ENCODE measurements at regions not wholly inside any gene's neighbourhood (a gene's known extent, or its start where the extent isn't known, plus 50 kb on each side); places are given as distances from the start of the nearest gene placed in this dataset.

- H3K36me3 ChIP-seq (ENCODE audit: control insufficient read depth in 2 of 2, extremely low read depth in 1 of 2, insufficient read depth in 1 of 2, low read length in 1 of 2), result no peaks in the 10 kb centered on the region
- Mint-ChIP-seq H3K36me3 (no peaks in the 10 kb centered on the region), H3K27me3 (peaks cover 8 to 13% of the 10 kb centered on the region in 2 donors), H3K4me1 (no peaks in the 10 kb centered on the region), H3K4me3 (no peak overlapping the region), H3K9me3 (peaks cover 6 to 11% (median 9%) of the 10 kb centered on the region in 3 donors), H3K27ac (no peak overlapping the region)
- no peaks in the 10 kb centered on the region for H3K27me3 ChIP-seq (replicated peaks in 1 of 2; ENCODE audit: control insufficient read depth in 2 of 2, extremely low read depth in 1 of 2, insufficient read depth in 2 of 2, low read length in 1 of 2)
- DNase-seq (no peak), ATAC-seq (replicated peaks in 1 of 4) (no peak)
- peaks cover 3% of the 10 kb centered on the region for H3K9me3 ChIP-seq
- no peak overlapping the region for H3K4me3 ChIP-seq (ENCODE audit: control insufficient read depth in 1 of 2, extremely low read depth in 1 of 2, low read length in 1 of 2)
- H3K4me1 ChIP-seq (ENCODE audit: control insufficient read depth in 1 of 2, extremely low read depth in 1 of 2, insufficient read depth in 2 of 2, low read length in 2 of 2), result no peaks in the 10 kb centered on the region
- WGBS (ENCODE audit: insufficient coverage), result 83% methylated on average over 2 of the region's 3 CpGs
- ChIA-PET POLR2A (no interaction called here), CTCF (no interaction called here)
- no peak overlapping the region for H3K27ac ChIP-seq (ENCODE audit: low read length)
These were observed 438.8 kb downstream of the PMP22 start for GRCh38 chr17:14826358-14826757.

- Histone ChIP-seq H3K36me3 (ENCODE audit: control insufficient read depth in 2 of 2, extremely low read depth in 1 of 2, insufficient read depth in 1 of 2, low read length in 1 of 2) (no peaks in the 10 kb centered on the region), H3K27me3 (replicated peaks in 1 of 2; ENCODE audit: control insufficient read depth in 2 of 2, extremely low read depth in 1 of 2, insufficient read depth in 2 of 2, low read length in 1 of 2) (peaks cover 0 to 3% of the 10 kb centered on the region in 2 experiments), H3K4me1 (ENCODE audit: control insufficient read depth in 1 of 2, extremely low read depth in 1 of 2, insufficient read depth in 2 of 2, low read length in 2 of 2) (no peaks in the 10 kb centered on the region), H3K27ac (ENCODE audit: low read length) (no peak overlapping the region), H3K9me3 (no peaks in the 10 kb centered on the region), H3K4me3 (ENCODE audit: control insufficient read depth in 1 of 2, extremely low read depth in 1 of 2, low read length in 1 of 2) (no peak overlapping the region)
- Mint-ChIP-seq H3K4me1 (peaks cover 0 to 7% (median 3%) of the 10 kb centered on the region in 3 donors), H3K9me3 (peaks cover 0 to 3% (median 0%) of the 10 kb centered on the region in 3 donors), H3K27me3 (peaks cover 3 to 8% of the 10 kb centered on the region in 2 donors), H3K4me3 (no peak overlapping the region), H3K36me3 (no peaks in the 10 kb centered on the region), H3K27ac (no peak overlapping the region)
- WGBS (ENCODE audit: insufficient coverage), result no CpG with 5 or more reads among the region's 1 CpG
- ChIA-PET CTCF (no interaction called here), POLR2A (no interaction called here)
- no peak for DNase-seq
- no peak for ATAC-seq (replicated peaks in 1 of 4)
These were observed 446.7 kb downstream of the PMP22 start for GRCh38 chr17:14818469-14818868.

- Histone ChIP-seq H3K27me3 (replicated peaks in 1 of 2; ENCODE audit: control insufficient read depth in 2 of 2, extremely low read depth in 1 of 2, insufficient read depth in 2 of 2, low read length in 1 of 2) (peaks cover 0 to 3% of the 10 kb centered on the region in 2 experiments), H3K27ac (ENCODE audit: low read length) (no peak overlapping the region), H3K9me3 (no peaks in the 10 kb centered on the region), H3K4me3 (ENCODE audit: control insufficient read depth in 1 of 2, extremely low read depth in 1 of 2, low read length in 1 of 2) (no peak overlapping the region), H3K36me3 (ENCODE audit: control insufficient read depth in 2 of 2, extremely low read depth in 1 of 2, insufficient read depth in 1 of 2, low read length in 1 of 2) (no peaks in the 10 kb centered on the region), H3K4me1 (ENCODE audit: control insufficient read depth in 1 of 2, extremely low read depth in 1 of 2, insufficient read depth in 2 of 2, low read length in 2 of 2) (no peaks in the 10 kb centered on the region)
- Mint-ChIP-seq H3K27me3 (peaks cover 3 to 8% of the 10 kb centered on the region in 2 donors), H3K36me3 (no peaks in the 10 kb centered on the region), H3K4me3 (no peak overlapping the region), H3K9me3 (peaks cover 0 to 3% (median 0%) of the 10 kb centered on the region in 3 donors), H3K27ac (no peak overlapping the region), H3K4me1 (peaks cover 0 to 9% (median 3%) of the 10 kb centered on the region in 3 donors)
- no peak for ATAC-seq (replicated peaks in 1 of 4)
- no CpG with 5 or more reads among the region's 6 CpGs for WGBS (ENCODE audit: insufficient coverage)
- DNase-seq, result no peak
- POLR2A ChIA-PET, result no interaction called here
- CTCF ChIA-PET, result interaction anchor here in 1 of 2 donors (0.6 kb wide), 1 partner anchor 100 kb away, joined by 4 read pairs; no protein-coding TSS in a partner anchor
These were observed 450.0 kb downstream of the PMP22 start for GRCh38 chr17:14815079-14815478.

GRCh38 chr17:14813649-14814370, 451.3 kb downstream of the PMP22 start:
- no peak overlapping the region for H3K4me3 Mint-ChIP-seq
- ATAC-seq (replicated peaks in 1 of 4) (no peak), DNase-seq (peak in 24 of 35 experiments; percentile 2 to 34 (median 14))
- peaks cover 3 to 5% of the 10 kb centered on the region in 2 donors for H3K27me3 Mint-ChIP-seq
- peaks cover under 1% of the 10 kb centered on the region for H3K9me3 ChIP-seq
- no peaks in the 10 kb centered on the region for H3K36me3 Mint-ChIP-seq
- ChIA-PET POLR2A (no interaction called here), CTCF (no interaction called here)
- WGBS (ENCODE audit: insufficient coverage), result 27% methylated on average over 6 of the region's 18 CpGs
- H3K36me3 ChIP-seq (ENCODE audit: control insufficient read depth in 2 of 2, extremely low read depth in 1 of 2, insufficient read depth in 1 of 2, low read length in 1 of 2), result no peaks in the 10 kb centered on the region
- H3K27me3 ChIP-seq (replicated peaks in 1 of 2; ENCODE audit: control insufficient read depth in 2 of 2, extremely low read depth in 1 of 2, insufficient read depth in 2 of 2, low read length in 1 of 2), result peaks cover 0 to 3% of the 10 kb centered on the region in 2 experiments
- no peak overlapping the region for H3K27ac ChIP-seq (ENCODE audit: low read length)
- H3K9me3 Mint-ChIP-seq, result peaks cover 0 to 4% (median under 1%) of the 10 kb centered on the region in 3 donors
- H3K4me3 ChIP-seq (ENCODE audit: control insufficient read depth in 1 of 2, extremely low read depth in 1 of 2, low read length in 1 of 2), result peak overlapping the region in 1 of 2 donors; percentile 18
- H3K4me1 Mint-ChIP-seq, result peaks cover 0 to 9% (median 3%) of the 10 kb centered on the region in 3 donors
- H3K27ac Mint-ChIP-seq, result no peak overlapping the region
- H3K4me1 ChIP-seq (ENCODE audit: control insufficient read depth in 1 of 2, extremely low read depth in 1 of 2, insufficient read depth in 2 of 2, low read length in 2 of 2), result no peaks in the 10 kb centered on the region

- no peak overlapping the region for H3K27ac ChIP-seq (ENCODE audit: low read length)
- CTCF ChIA-PET, result no interaction called here
- peaks cover 0 to 1% (median 0%) of the 10 kb centered on the region in 3 donors for H3K4me1 Mint-ChIP-seq
- H3K27me3 Mint-ChIP-seq, result peaks cover 0 to 8% of the 10 kb centered on the region in 2 donors
- H3K36me3 ChIP-seq (ENCODE audit: control insufficient read depth in 2 of 2, extremely low read depth in 1 of 2, insufficient read depth in 1 of 2, low read length in 1 of 2), result no peaks in the 10 kb centered on the region
- H3K36me3 Mint-ChIP-seq, result no peaks in the 10 kb centered on the region
- H3K27ac Mint-ChIP-seq, result no peak overlapping the region
- DNase-seq, result no peak
- POLR2A ChIA-PET, result no interaction called here
- peaks cover 3% of the 10 kb centered on the region for H3K9me3 ChIP-seq
- H3K27me3 ChIP-seq (replicated peaks in 1 of 2; ENCODE audit: control insufficient read depth in 2 of 2, extremely low read depth in 1 of 2, insufficient read depth in 2 of 2, low read length in 1 of 2), result peaks cover 0 to 2% of the 10 kb centered on the region in 2 experiments
- no peak for ATAC-seq (replicated peaks in 1 of 4)
- no peak overlapping the region for H3K4me3 ChIP-seq (ENCODE audit: control insufficient read depth in 1 of 2, extremely low read depth in 1 of 2, low read length in 1 of 2)
- H3K4me1 ChIP-seq (ENCODE audit: control insufficient read depth in 1 of 2, extremely low read depth in 1 of 2, insufficient read depth in 2 of 2, low read length in 2 of 2), result no peaks in the 10 kb centered on the region
- H3K9me3 Mint-ChIP-seq, result peaks cover 0 to 14% (median 4%) of the 10 kb centered on the region in 3 donors
- H3K4me3 Mint-ChIP-seq, result no peak overlapping the region
These were observed 456.7 kb downstream of the PMP22 start for GRCh38 chr17:14808425-14808824.

- Histone ChIP-seq H3K9me3 (peaks cover 3% of the 10 kb centered on the region), H3K36me3 (ENCODE audit: control insufficient read depth in 2 of 2, extremely low read depth in 1 of 2, insufficient read depth in 1 of 2, low read length in 1 of 2) (no peaks in the 10 kb centered on the region), H3K27ac (ENCODE audit: low read length) (no peak overlapping the region), H3K4me3 (ENCODE audit: control insufficient read depth in 1 of 2, extremely low read depth in 1 of 2, low read length in 1 of 2) (no peak overlapping the region), H3K4me1 (ENCODE audit: control insufficient read depth in 1 of 2, extremely low read depth in 1 of 2, insufficient read depth in 2 of 2, low read length in 2 of 2) (no peaks in the 10 kb centered on the region), H3K27me3 (replicated peaks in 1 of 2; ENCODE audit: control insufficient read depth in 2 of 2, extremely low read depth in 1 of 2, insufficient read depth in 2 of 2, low read length in 1 of 2) (peaks cover 0 to 2% of the 10 kb centered on the region in 2 experiments)
- Mint-ChIP-seq H3K9me3 (peaks cover 0 to 14% (median 4%) of the 10 kb centered on the region in 3 donors), H3K27ac (no peak overlapping the region), H3K36me3 (no peaks in the 10 kb centered on the region), H3K4me1 (no peaks in the 10 kb centered on the region), H3K27me3 (peaks cover 0 to 14% of the 10 kb centered on the region in 2 donors), H3K4me3 (no peak overlapping the region)
- DNase-seq (no peak), ATAC-seq (replicated peaks in 1 of 4) (no peak)
- ChIA-PET CTCF (no interaction called here), POLR2A (no interaction called here)
These were observed 459.8 kb downstream of the PMP22 start for GRCh38 chr17:14805348-14805747.

Measured in T-cell (primary cell).